GM18517 (cell line): ENCODE measurements at regions not wholly inside any gene's neighbourhood (a gene's known extent, or its start where the extent isn't known, plus 50 kb on each side); places are given as distances from the start of the nearest gene placed in this dataset.

Experiments used
- ATAC-seq: cut with Tn5 transposase; IDR thresholded peaks from one replicate; pipeline ENCODE4 v1.9.1; 2021; ENCODE audit warnings: mild to moderate bottlenecking, moderate library complexity; ENCODE audit not compliant: unreplicated experiment

DNA sequence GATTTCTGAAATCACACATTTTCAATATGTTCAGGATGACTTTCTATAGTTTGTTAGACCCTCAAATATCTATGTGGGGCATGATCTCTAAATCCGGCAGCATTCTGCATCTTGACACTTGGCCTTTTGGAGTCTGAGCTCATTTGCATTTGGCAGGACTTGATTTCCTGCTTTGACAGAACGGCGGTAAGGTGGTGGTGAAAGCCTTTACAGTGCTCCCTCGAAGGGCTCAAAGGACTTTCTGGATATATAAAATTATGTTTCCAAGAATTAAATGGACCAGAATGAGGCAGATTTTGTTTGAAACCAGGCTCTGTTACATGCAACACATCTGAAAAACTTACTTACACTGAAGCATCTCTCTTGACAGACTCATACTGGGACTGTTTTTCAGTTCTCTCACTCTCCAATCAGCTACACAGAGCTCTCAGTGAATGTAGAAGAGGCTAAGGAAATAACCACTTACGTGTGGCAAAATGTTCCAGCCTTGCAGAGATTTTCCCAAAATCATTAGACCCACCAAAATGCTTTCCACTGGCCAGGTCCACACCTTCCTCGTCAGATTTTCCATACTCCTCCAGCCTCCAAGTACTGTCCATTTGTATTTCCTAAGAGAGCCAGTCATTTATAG is 207.2 kb downstream of the SPRY2 start:
- peak; percentile 50 for ATAC-seq

DNA sequence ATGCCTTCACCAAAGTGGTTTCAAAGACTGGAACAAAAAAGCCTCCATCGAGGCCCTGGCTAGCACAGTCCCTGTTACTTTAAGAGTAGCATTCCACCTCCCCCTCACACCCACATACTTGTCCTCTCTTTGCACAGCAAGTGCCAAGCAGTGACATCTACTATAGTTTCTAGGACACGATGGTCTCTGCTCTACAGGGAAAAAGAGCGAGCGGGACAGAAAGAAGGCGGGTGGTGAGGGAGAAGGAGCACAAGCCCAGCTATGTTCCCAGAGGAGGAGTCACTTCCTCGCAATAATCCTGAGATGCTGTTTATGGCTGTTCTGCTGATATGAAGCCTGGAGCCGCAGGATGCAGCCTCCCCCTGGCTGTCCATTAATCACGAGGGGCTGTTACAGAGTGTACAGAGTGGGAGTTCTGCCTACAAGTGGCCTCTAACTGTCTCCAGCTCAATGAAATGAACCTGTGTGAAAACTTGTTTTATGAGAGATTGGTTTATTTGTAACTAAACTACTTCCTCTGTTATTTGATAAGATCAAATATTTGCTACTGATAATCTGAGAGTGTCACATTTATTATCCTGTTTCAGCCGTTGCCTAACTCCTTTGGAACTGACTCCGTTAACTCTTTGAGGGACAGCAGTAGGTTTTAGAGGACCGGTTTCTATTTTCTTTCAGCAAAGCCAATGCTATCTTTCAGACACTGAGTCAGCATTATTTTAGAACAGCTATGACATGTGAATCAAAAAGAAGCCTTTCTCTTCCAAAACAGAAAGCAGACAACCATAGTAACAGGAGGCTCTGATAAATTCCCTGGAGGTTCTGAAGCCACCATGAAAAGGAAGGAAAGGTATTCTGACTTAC is 208.0 kb downstream of the SPRY2 start:
- ATAC-seq = peak; percentile 20

DNA sequence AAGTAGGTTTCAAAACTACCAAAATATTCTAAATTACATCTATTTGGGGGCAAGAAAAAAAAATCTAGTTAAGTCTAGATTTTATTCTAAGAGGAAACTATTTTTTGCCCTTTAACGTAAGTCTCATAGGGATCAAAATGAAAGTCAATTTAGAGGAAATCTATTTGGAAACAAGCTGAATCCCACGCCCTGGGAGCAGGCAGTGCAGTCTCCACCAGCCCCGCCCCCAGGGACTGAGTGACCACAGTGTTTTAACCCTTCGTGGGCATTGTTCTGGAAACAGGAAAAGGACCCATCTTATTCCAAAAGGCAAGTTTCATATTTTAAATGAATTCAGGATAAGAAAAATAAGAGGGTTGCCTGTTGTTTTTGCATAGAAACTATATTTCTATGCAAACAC is 209.7 kb downstream of the SPRY2 start:
- ATAC-seq = no peak

DNA sequence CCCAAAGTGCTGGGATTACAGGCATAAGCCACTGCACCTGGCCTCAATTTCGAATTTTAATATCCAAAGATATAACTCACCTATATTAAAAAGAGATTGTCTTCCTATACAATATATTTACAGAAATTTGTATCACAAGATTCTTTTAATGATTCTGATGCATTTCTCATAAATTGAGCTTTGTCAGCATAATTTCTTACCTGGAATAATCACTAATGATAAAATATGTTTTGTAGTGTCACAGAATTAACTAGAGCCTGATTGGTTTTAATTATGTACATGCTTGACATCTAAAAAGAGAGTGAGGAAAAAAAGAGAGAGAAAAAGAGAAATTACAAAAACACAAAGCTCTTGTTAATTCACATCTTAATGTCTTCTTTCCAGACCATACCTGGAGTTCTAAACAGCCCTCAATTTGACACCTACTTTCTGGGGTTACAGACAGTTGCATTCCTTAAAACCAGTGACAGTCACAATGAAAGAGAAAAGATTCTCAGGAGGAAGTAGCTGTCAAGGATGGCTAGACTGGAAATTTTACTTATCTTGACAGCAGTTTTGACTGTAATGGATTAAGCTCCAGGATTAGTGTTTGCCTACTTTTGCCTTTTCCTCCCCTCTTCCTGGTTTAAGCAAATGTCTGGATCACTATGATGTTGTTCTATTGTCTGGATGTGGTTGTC is 214.4 kb downstream of the SPRY2 start:
- no peak for ATAC-seq

DNA sequence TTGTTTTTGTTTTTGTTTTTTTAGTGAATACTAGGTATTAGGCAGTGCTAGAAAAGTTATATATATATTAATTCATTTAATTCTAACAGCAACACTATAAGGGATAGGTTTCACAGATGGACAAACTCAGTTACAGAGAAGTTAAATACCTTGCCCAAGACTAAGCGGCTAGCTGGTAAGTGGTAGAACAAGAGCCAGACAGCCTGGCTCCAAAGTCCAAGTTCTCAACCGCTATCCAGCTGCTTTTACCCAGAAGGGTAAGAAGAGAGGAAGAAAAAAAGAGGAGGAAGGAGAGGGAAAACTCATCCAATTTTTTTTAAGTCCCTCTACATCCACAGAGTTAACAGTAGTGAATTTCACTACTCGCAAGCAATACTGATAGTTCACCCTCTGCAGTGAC is 217.0 kb downstream of the SPRY2 start:
- ATAC-seq = no peak

DNA sequence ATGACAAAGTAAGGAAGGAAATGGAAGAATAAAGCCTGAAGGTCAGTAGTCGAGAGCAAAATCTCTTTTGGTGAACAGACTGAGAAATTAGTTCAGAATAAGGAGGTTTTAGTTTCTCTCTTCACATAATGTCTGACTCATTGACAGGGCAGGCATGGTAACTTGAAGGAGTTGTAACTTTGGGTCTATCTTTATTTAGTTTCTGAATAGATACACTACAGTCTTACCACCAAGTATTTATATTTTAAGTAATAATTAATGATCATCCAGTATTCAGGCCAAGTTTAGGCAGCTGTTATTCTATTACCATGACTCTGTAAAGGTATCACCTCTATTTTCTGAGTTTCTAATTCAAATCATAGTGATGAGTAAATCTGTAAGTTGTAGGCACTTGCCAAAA is 219.9 kb downstream of the SPRY2 start:
- ATAC-seq = peak; percentile 56

DNA sequence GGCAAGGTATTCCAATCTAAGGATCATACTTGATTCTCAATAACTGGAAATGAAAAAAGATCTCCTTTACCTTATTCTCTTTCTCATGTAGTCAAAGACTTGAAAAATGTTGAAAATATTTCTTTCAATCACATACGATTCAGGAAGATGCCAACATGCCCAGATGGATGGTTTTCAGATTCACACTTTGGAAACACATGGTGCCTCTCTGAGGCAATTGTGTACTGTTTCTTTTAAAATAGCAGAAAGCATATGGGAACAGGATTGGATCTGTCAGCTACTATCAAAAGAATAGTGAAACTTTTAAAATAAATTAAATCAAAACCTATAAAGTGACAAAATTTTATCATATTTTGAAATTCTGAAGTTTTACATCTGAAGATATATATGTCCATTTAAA is 222.4 kb downstream of the SPRY2 start:
- ATAC-seq = no peak

DNA sequence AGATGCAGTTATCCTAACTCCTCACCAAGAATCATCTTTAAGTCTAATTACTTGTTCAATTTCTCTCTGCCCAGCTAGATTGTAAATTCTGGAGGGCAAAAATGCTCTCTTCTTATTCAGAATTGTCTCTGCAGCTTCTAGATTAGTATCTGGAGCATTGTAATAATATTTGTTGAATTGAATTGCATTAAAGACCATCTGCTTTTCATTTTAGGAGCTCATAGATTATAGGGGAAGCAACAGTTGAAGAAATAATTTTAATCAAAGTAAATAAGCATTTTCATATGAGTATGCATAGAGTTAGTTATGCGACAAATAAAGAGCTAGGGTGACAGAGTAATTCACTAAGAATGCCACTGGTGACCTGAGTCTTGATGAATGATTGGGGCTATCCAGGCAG is 222.8 kb downstream of the SPRY2 start:
- ATAC-seq = no peak

DNA sequence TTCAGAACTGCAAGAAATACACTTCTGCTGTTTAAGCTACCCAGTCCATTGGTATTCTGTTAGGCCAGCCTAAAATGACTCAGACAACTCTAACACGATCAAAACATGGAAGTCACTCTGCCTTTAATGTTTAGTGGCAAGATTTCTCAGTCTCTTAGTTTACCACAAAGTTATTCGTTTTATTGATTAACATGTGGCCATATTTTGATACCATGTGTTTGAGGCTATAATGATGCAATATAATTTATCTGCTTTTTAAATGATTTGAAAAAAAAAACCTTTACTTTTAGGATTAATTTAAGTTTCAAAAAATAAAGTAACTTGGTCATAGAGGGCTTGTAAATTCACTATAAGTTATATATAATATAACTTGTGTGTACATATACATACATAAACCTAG is 223.4 kb downstream of the SPRY2 start:
- no peak for ATAC-seq

DNA sequence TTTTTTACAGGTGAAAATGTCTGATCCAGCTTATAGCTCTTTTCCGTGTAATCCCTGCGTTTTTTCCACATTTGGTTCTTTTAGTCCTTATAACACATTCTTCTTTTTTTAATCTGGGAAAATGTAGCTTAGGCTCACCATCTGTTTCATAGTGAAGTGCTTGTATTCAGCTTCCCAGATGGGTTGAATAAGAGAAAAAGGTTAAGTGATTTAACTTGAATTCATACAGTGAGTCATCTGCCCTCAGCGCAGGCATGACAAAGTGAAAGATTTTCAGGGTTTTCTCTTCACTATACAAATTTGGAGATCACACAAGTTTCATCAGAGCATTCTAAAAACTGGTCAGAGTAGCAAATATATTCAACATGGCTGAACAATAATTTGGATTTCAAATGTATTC is 224.8 kb downstream of the SPRY2 start:
- ATAC-seq = no peak

DNA sequence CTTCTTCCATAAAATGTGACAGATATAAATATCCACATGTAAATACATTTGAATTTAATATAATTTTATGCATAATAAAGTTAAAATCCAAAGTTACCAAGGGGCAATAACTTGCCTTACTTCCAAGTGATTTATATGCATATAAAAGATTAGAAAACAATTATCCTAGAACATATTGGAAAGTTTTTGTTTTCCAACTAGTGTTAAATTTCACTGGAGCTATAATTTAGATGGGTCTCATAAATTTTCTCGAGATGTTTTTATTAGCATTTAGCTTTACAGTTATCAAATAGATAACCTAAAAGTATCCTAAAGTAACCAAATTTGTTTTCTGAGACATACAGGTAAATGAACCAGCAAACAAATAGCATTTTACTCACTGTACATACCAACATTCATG is 225.3 kb downstream of the SPRY2 start:
- no peak for ATAC-seq

DNA sequence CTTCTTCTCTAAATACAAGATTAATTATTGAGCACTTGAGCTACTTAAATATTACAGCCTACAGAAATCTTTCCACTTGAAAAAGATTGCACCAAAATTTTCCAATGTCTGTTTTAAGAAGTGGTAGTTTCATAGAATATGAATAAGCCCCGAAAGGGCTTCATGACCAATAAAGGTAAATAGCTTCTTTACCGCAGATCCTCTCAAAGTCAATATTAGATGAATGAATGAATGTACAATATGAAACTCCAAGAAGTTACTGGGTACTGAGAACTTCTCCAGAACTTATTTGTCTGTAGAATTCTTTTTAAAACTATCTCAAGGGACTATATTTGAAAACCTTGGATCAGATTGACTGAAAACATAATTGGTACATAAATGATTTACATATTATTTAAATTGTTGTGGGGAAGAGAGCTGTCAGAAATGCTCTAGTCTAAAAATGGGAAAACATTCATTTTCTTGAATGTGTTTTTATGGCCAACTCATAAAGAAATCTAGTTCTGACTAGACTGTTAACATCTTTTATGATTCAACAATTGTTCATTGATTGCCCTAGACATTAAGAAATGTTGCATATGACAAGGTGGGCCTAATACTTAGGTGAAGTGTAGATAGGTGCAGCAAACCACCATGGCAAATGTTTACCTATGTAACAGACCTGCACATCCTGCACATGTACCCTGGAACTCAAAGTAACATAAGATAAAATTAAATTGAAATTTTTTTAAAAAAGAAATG is 227.0 kb downstream of the SPRY2 start:
- no peak for ATAC-seq

DNA sequence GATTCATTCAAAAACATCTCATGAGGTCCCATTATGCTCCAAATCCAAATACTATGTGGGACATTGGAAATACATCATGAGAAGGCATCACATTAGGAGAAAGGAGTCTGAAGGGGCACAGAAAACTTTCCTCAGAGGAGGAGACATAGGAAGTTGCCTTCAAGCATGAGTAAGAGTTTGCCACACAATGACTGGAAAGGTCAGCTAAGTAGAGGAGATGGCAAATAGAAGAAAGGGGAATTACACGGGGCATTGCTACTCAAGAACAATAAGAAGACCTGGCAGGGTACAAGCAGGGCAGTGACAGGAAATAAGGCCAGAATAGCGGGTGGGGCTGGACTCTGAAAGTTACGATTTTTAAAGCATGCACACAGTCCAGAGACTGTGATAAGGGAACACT is 231.6 kb downstream of the SPRY2 start:
- ATAC-seq = no peak

DNA sequence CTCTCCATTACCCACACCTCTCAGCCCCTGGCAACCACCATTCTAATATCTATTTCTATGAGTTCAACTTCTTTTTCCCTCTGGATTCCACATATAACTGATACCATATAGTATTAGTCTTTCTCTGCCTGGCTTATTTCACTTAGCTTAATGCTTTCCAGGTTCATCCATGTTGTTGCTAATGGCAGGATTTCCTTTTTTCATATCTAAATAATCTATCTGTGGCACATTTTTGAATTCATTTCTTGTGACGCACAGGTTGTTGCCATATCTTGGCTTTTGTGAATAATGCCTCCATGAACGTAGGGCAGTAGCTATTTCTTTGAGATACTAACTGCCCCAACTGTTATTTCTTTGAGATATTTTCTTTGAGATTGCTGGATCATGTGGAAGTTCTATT is 235.6 kb downstream of the SPRY2 start:
- no peak for ATAC-seq

DNA sequence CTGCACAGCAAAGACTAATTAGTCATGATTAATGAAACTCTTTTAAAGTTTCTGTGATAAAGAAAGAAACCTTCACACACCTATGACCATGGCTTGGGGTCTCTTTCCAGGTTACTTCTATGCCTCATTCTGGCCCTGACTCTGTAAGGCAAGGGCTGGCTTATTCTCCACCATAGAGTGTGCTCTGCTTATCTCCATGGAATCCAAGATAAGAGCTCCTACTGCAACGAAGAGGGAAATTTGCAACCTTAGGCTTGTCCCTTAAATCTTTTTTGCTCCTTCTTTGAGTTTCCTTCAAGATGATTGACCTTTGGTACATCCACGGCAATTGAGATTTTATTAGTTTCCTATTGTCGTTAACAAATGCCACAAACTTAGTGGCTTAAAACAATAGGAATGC is 239.9 kb downstream of the SPRY2 start:
- ATAC-seq = no peak

DNA sequence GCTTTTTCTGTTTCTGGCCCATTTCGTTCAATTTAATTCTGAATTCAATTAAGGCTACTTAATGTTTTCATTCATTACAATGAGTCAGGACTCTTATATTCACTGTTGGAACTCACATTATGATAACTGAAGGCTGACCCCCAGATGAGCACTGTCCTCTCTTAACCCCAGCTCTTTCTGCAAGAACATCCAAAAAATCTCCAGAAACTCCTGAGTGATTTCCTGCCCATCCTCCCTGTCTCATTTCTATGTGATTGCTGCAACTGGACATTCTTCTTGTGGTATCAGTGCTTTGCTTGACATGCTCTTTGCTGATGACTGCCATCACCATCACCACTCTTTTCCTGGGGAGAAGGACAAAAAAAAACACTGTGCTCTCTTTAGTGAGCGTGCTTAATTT is 240.3 kb downstream of the SPRY2 start:
- no peak for ATAC-seq

DNA sequence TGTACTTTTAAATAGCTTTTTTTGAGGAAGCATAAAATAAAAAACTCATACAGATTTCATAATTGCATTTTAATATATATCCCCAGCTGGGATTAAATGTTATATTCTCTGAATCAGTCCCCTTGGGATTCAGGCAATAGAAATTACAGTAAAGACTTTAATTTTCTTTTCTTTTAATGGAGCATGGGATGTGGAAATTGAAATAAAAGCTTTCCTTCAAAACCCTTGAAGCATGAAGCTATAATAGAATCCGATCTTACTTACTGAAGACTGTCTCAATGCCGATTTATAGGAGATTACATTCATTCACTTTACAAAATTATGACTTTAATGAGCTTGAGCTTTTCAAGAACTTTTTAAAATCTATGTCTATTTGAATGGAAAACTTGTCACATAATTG is 243.4 kb downstream of the SPRY2 start:
- no peak for ATAC-seq

DNA sequence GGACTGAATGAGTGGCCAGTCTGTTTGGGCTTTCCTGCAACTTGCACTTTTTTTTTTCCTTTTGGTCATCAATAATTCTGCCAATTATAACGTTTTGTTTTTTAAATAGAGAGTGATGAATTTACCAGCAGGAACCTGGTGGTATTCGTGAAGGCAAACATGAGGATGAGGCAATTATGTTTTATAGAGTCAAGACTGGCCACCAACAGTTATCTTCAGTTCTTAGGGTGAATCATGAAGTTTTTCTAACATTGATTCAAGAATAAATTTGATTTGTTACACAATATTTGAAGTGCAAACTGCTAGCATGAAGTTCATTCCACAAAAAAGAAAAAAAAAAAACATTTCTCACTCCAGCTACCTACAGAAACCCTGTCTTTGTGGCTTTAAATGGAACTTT is 244.5 kb downstream of the SPRY2 start:
- ATAC-seq = no peak

DNA sequence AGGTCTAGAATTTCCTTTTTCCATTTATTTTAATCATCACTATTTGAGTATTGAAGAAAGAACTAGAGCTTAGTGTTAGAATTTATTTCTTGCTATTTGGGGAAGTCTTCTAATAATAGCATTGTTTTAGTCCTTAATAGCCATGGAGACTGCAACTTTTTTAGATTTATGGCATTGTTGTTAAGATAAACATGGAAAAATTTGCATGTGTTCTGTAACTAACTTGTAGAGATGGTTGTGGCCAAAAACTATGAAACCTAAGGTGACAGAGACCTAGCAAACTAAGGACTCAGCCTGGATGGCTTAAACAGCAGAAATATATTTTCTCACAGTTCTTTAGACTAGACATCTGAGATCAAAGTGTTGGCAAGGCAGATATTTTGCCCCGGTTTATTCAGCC is 246.4 kb downstream of the SPRY2 start:
- ATAC-seq = no peak

DNA sequence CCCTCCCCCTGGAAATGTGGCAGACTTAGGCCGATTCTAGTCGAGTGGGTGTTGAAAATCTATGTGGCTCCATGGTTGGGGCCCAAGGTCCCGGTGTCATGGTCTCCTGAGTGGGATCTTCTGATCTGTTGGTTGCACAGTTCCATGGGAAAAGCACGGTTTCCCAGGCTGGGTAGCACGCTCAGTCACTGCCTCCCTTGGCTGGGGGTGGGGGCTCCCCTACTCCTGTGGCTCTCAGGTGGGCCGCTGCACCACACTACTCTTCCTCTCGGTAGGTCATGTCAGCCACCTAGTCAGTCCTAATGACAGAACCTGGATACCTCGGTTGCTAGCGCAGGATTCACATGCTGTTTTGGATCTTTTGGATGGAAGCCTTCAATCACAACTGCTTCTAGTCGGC is 247.0 kb downstream of the SPRY2 start:
- no peak for ATAC-seq

DNA sequence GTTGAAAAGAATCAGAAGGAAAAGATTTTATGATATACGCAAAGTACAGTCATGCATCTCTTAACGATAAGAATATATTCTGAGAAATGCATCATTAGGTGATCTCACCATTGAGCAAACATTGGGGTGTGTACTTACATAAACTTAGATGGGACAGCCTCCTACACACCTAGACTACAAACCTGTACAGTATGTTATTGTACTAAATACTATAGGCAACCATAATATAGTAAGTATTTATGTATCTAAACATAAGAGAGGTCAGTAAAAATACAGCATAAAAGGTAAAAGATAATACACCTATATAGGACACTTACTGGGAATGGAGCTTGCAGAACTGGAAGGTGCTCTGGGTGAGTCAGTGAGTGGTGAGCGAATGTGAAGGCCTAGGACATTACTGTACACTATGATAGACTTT is 254.6 kb downstream of the SPRY2 start:
- no peak for ATAC-seq
